PC-3 (cell line): ENCODE measurements at regions not wholly inside any gene's neighbourhood (a gene's known extent, or its start where the extent isn't known, plus 50 kb on each side); places are given as distances from the start of the nearest gene placed in this dataset.

Source experiments
- EZH2 ChIP-seq: fragments of 300-600 bp; sonication (generic); IDR thresholded peaks from one replicate; pipeline ENCODE4 v1.6.1; 2017; ENCODE audit warnings: antibody characterized with exemption, mild to moderate bottlenecking, low read length; ENCODE audit not compliant: unreplicated experiment
- TF ChIP-seq, protein P1 (sequence below): fragments of 300-600 bp; sonication (generic); conservative IDR thresholded peaks from 2 replicates; pipeline ENCODE4 v1.5.1; 2017; ENCODE audit warnings: antibody characterized with exemption, low read depth, mild to moderate bottlenecking, low read length

DNA sequence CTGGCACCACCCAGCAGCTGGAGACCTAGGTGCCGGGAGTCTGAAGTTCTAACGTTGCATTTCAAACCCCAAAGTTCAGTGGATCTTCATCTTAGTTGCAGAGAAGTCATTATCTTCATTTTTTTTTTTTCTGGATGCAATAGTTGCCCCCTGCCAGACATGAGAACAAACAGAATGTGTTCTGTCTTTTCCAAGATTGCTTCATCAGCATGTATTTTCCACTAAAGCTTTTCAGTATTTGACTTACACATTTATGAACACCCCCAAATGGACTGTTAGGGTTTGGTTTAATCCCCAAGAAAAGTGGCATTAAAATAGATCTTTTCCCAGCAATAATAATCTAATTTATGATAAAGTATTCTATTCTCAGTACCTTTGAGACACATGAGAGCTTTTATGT lies 135.2 kb upstream of the OSMR start:
- TF ChIP-seq, protein P1, sequence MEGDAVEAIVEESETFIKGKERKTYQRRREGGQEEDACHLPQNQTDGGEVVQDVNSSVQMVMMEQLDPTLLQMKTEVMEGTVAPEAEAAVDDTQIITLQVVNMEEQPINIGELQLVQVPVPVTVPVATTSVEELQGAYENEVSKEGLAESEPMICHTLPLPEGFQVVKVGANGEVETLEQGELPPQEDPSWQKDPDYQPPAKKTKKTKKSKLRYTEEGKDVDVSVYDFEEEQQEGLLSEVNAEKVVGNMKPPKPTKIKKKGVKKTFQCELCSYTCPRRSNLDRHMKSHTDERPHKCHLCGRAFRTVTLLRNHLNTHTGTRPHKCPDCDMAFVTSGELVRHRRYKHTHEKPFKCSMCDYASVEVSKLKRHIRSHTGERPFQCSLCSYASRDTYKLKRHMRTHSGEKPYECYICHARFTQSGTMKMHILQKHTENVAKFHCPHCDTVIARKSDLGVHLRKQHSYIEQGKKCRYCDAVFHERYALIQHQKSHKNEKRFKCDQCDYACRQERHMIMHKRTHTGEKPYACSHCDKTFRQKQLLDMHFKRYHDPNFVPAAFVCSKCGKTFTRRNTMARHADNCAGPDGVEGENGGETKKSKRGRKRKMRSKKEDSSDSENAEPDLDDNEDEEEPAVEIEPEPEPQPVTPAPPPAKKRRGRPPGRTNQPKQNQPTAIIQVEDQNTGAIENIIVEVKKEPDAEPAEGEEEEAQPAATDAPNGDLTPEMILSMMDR, result no peak
- TF ChIP-seq EZH2, result no peak
